ENCODE measurements at regions not wholly inside any gene's neighbourhood (a gene's known extent, or its start where the extent isn't known, plus 50 kb on each side); places are given as distances from the start of the nearest gene placed in this dataset.
"Not testable (repeated sequence)": the region's sequence is repeated elsewhere in the genome, so short reads cannot be mapped to it uniquely, and the experiment has no call there.

GRCh38 chr2:52264911-52265310, 1233.0 kb upstream of the NRXN1 start:
- H3K4me3 ChIP-seq (ENCODE audit: low read length) = no peak overlapping the region
- no peaks in the 10 kb centered on the region for H3K27me3 ChIP-seq (replicated peaks; ENCODE audit: control insufficient read depth, insufficient read depth, low read length)
- peaks cover 3% of the 10 kb centered on the region for H3K4me1 ChIP-seq (ENCODE audit: control insufficient read depth, insufficient read depth, low read length)
- DNase-seq (ENCODE audit: low read depth) = no peak
- H3K36me3 ChIP-seq (ENCODE audit: control insufficient read depth, insufficient read depth, low read length, severe bottlenecking) = no peaks in the 10 kb centered on the region
- H3K9ac ChIP-seq (ENCODE audit: low read length) = no peak overlapping the region
- H3K9me3 ChIP-seq (ENCODE audit: control insufficient read depth, low read length) = no peaks in the 10 kb centered on the region

- H3K4me3 ChIP-seq (ENCODE audit: low read length) = no peak overlapping the region
- DNase-seq (ENCODE audit: low read depth) = no peak
- H3K9me3 ChIP-seq (ENCODE audit: control insufficient read depth, low read length) = no peaks in the 10 kb centered on the region
- H3K36me3 ChIP-seq (ENCODE audit: control insufficient read depth, insufficient read depth, low read length, severe bottlenecking) = no peaks in the 10 kb centered on the region
- no peak overlapping the region for H3K9ac ChIP-seq (ENCODE audit: low read length)
- peaks cover 3% of the 10 kb centered on the region for H3K4me1 ChIP-seq (ENCODE audit: control insufficient read depth, insufficient read depth, low read length)
- no peaks in the 10 kb centered on the region for H3K27me3 ChIP-seq (replicated peaks; ENCODE audit: control insufficient read depth, insufficient read depth, low read length)
Observed at GRCh38 chr2:52264488-52264887, 1232.6 kb upstream of the NRXN1 start.

- no peaks in the 10 kb centered on the region for H3K27me3 ChIP-seq (replicated peaks; ENCODE audit: control insufficient read depth, insufficient read depth, low read length)
- H3K9ac ChIP-seq (ENCODE audit: low read length) = no peak overlapping the region
- no peaks in the 10 kb centered on the region for H3K9me3 ChIP-seq (ENCODE audit: control insufficient read depth, low read length)
- no peaks in the 10 kb centered on the region for H3K36me3 ChIP-seq (ENCODE audit: control insufficient read depth, insufficient read depth, low read length, severe bottlenecking)
- peaks cover 3% of the 10 kb centered on the region for H3K4me1 ChIP-seq (ENCODE audit: control insufficient read depth, insufficient read depth, low read length)
- DNase-seq (ENCODE audit: low read depth) = peak; percentile 77
- H3K4me3 ChIP-seq (ENCODE audit: low read length) = no peak overlapping the region
Observed at GRCh38 chr2:52260904-52261303, 1229.0 kb upstream of the NRXN1 start.

- not testable (repeated sequence) for H3K9me3 ChIP-seq (ENCODE audit: control insufficient read depth, low read length); DNase-seq (ENCODE audit: low read depth)
Observed at GRCh38 chr2:52258967-52259366, 1227.0 kb upstream of the NRXN1 start.

GRCh38 chr2:52258038-52258437, 1226.1 kb upstream of the NRXN1 start:
- H3K27me3 ChIP-seq (replicated peaks; ENCODE audit: control insufficient read depth, insufficient read depth, low read length) = no peaks in the 10 kb centered on the region
- no peaks in the 10 kb centered on the region for H3K36me3 ChIP-seq (ENCODE audit: control insufficient read depth, insufficient read depth, low read length, severe bottlenecking)
- no peak for DNase-seq (ENCODE audit: low read depth)
- H3K9ac ChIP-seq (ENCODE audit: low read length) = no peak overlapping the region
- H3K4me3 ChIP-seq (ENCODE audit: low read length) = no peak overlapping the region
- peaks cover 5% of the 10 kb centered on the region for H3K9me3 ChIP-seq (ENCODE audit: control insufficient read depth, low read length)
- H3K4me1 ChIP-seq (ENCODE audit: control insufficient read depth, insufficient read depth, low read length) = peaks cover 3% of the 10 kb centered on the region

More at GRCh38 chr2:52258967-52259366, 1227.0 kb upstream of the NRXN1 start:
- not testable (repeated sequence) for H3K27me3 ChIP-seq (replicated peaks; ENCODE audit: control insufficient read depth, insufficient read depth, low read length); H3K4me1 ChIP-seq (ENCODE audit: control insufficient read depth, insufficient read depth, low read length); H3K36me3 ChIP-seq (ENCODE audit: control insufficient read depth, insufficient read depth, low read length, severe bottlenecking); H3K9ac ChIP-seq (ENCODE audit: low read length); H3K4me3 ChIP-seq (ENCODE audit: low read length)

GRCh38 chr2:52253416-52253980, 1221.6 kb upstream of the NRXN1 start:
- Histone ChIP-seq H3K27me3 (replicated peaks; ENCODE audit: control insufficient read depth, insufficient read depth, low read length) (no peaks in the 10 kb centered on the region), H3K36me3 (ENCODE audit: control insufficient read depth, insufficient read depth, low read length, severe bottlenecking) (no peaks in the 10 kb centered on the region), H3K9ac (ENCODE audit: low read length) (no peak overlapping the region), H3K4me1 (ENCODE audit: control insufficient read depth, insufficient read depth, low read length) (no peaks in the 10 kb centered on the region), H3K9me3 (ENCODE audit: control insufficient read depth, low read length) (peaks cover 5% of the 10 kb centered on the region), H3K4me3 (ENCODE audit: low read length) (no peak overlapping the region)
- DNase-seq (ENCODE audit: low read depth) = no peak

- Histone ChIP-seq H3K4me1 (ENCODE audit: control insufficient read depth, insufficient read depth, low read length) (no peaks in the 10 kb centered on the region), H3K9ac (ENCODE audit: low read length) (no peak overlapping the region), H3K9me3 (ENCODE audit: control insufficient read depth, low read length) (no peaks in the 10 kb centered on the region), H3K36me3 (ENCODE audit: control insufficient read depth, insufficient read depth, low read length, severe bottlenecking) (no peaks in the 10 kb centered on the region), H3K27me3 (replicated peaks; ENCODE audit: control insufficient read depth, insufficient read depth, low read length) (no peaks in the 10 kb centered on the region), H3K4me3 (ENCODE audit: low read length) (no peak overlapping the region)
- no peak for DNase-seq (ENCODE audit: low read depth)
Observed at GRCh38 chr2:52238782-52239181, 1206.8 kb upstream of the NRXN1 start.

GRCh38 chr2:52222128-52222527, 1190.2 kb upstream of the NRXN1 start:
- H3K9ac ChIP-seq (ENCODE audit: low read length) = no peak overlapping the region
- H3K9me3 ChIP-seq (ENCODE audit: control insufficient read depth, low read length) = no peaks in the 10 kb centered on the region
- no peaks in the 10 kb centered on the region for H3K27me3 ChIP-seq (replicated peaks; ENCODE audit: control insufficient read depth, insufficient read depth, low read length)
- H3K4me1 ChIP-seq (ENCODE audit: control insufficient read depth, insufficient read depth, low read length) = no peaks in the 10 kb centered on the region
- no peak overlapping the region for H3K4me3 ChIP-seq (ENCODE audit: low read length)
- H3K36me3 ChIP-seq (ENCODE audit: control insufficient read depth, insufficient read depth, low read length, severe bottlenecking) = no peaks in the 10 kb centered on the region
- DNase-seq (ENCODE audit: low read depth) = peak; percentile 9

- H3K9me3 ChIP-seq (ENCODE audit: control insufficient read depth, low read length) = no peaks in the 10 kb centered on the region
- no peaks in the 10 kb centered on the region for H3K4me1 ChIP-seq (ENCODE audit: control insufficient read depth, insufficient read depth, low read length)
- H3K4me3 ChIP-seq (ENCODE audit: low read length) = no peak overlapping the region
- H3K9ac ChIP-seq (ENCODE audit: low read length) = no peak overlapping the region
- H3K36me3 ChIP-seq (ENCODE audit: control insufficient read depth, insufficient read depth, low read length, severe bottlenecking) = no peaks in the 10 kb centered on the region
- DNase-seq (ENCODE audit: low read depth) = no peak
- no peaks in the 10 kb centered on the region for H3K27me3 ChIP-seq (replicated peaks; ENCODE audit: control insufficient read depth, insufficient read depth, low read length)
Observed at GRCh38 chr2:52220393-52220792, 1188.5 kb upstream of the NRXN1 start.

- no peak overlapping the region for H3K4me3 ChIP-seq (ENCODE audit: low read length)
- no peak for DNase-seq (ENCODE audit: low read depth)
- no peaks in the 10 kb centered on the region for H3K9me3 ChIP-seq (ENCODE audit: control insufficient read depth, low read length)
Observed at GRCh38 chr2:52210611-52211010, 1178.7 kb upstream of the NRXN1 start.

GRCh38 chr2:52210161-52210560, 1178.2 kb upstream of the NRXN1 start:
- H3K4me3 ChIP-seq (ENCODE audit: low read length) = no peak overlapping the region
- no peaks in the 10 kb centered on the region for H3K4me1 ChIP-seq (ENCODE audit: control insufficient read depth, insufficient read depth, low read length)
- H3K9me3 ChIP-seq (ENCODE audit: control insufficient read depth, low read length) = no peaks in the 10 kb centered on the region
- DNase-seq (ENCODE audit: low read depth) = peak; percentile 4
- H3K9ac ChIP-seq (ENCODE audit: low read length) = no peak overlapping the region
- H3K27me3 ChIP-seq (replicated peaks; ENCODE audit: control insufficient read depth, insufficient read depth, low read length) = no peaks in the 10 kb centered on the region
- H3K36me3 ChIP-seq (ENCODE audit: control insufficient read depth, insufficient read depth, low read length, severe bottlenecking) = no peaks in the 10 kb centered on the region

More at GRCh38 chr2:52210611-52211010, 1178.7 kb upstream of the NRXN1 start:
- no peak overlapping the region for H3K9ac ChIP-seq (ENCODE audit: low read length)
- no peaks in the 10 kb centered on the region for H3K4me1 ChIP-seq (ENCODE audit: control insufficient read depth, insufficient read depth, low read length)
- no peaks in the 10 kb centered on the region for H3K27me3 ChIP-seq (replicated peaks; ENCODE audit: control insufficient read depth, insufficient read depth, low read length)
- no peaks in the 10 kb centered on the region for H3K36me3 ChIP-seq (ENCODE audit: control insufficient read depth, insufficient read depth, low read length, severe bottlenecking)

- H3K4me3 ChIP-seq (ENCODE audit: low read length) = no peak overlapping the region
- no peak overlapping the region for H3K9ac ChIP-seq (ENCODE audit: low read length)
- H3K9me3 ChIP-seq (ENCODE audit: control insufficient read depth, low read length) = no peaks in the 10 kb centered on the region
Observed at GRCh38 chr2:52194342-52194741, 1162.4 kb upstream of the NRXN1 start.

More at GRCh38 chr2:52194342-52194741, 1162.4 kb upstream of the NRXN1 start:
- no peak for DNase-seq (ENCODE audit: low read depth)
- H3K4me1 ChIP-seq (ENCODE audit: control insufficient read depth, insufficient read depth, low read length) = no peaks in the 10 kb centered on the region
- H3K27me3 ChIP-seq (replicated peaks; ENCODE audit: control insufficient read depth, insufficient read depth, low read length) = no peaks in the 10 kb centered on the region
- no peaks in the 10 kb centered on the region for H3K36me3 ChIP-seq (ENCODE audit: control insufficient read depth, insufficient read depth, low read length, severe bottlenecking)
